ENCODE measurements at regions not wholly inside any gene's neighbourhood (a gene's known extent, or its start where the extent isn't known, plus 50 kb on each side); places are given as distances from the start of the nearest gene placed in this dataset.

DNA sequence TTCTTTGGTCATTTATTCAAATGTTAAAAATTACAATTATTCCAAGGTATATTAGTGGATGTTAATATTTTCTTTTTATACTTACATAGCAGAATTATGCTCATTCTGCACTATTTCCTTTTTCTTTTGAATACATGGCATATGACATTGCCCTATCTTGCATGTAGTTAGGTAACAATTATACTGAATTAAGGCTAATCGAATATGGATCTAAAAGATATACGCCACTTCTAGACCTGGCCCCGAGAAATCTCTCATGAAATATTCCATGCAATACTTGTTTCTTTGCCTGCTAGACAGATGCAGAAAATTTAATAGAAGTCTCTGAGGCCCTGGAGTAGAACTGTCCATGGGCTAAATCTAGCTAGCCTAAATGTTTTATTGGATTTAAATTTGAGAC lies 493.4 kb downstream of the OTOL1 start:
- no peak for TF ChIP-seq ZNF224 (CRISPR knock-in tag; IDR thresholded peaks at IDR 0.05)
- TF ChIP-seq SMARCC2 (IDR thresholded peaks at IDR 0.05), result no peak
- TF ChIP-seq EZH2 (conservative IDR thresholded peaks at IDR 0.05; ENCODE audit: low read depth, low read length), result no peak
- TF ChIP-seq, protein P1, sequence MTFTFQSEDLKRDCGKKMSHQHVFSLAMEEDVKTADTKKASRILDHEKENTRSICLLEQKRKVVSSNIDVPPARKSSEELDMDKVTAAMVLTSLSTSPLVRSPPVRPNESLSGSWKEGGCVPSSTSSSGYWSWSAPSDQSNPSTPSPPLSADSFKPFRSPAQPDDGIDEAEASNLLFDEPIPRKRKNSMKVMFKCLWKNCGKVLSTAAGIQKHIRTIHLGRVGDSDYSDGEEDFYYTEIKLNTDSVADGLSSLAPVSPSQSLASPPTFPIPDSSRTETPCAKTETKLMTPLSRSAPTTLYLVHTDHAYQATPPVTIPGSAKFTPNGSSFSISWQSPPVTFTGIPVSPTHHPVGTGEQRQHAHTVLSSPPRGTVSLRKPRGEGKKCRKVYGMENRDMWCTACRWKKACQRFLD (CRISPR knock-in tag; IDR thresholded peaks at IDR 0.05; ENCODE audit: borderline replicate concordance), result no peak
- TF ChIP-seq ADNP (CRISPR knock-in tag; IDR thresholded peaks at IDR 0.05), result no peak
- TF ChIP-seq, protein P2, sequence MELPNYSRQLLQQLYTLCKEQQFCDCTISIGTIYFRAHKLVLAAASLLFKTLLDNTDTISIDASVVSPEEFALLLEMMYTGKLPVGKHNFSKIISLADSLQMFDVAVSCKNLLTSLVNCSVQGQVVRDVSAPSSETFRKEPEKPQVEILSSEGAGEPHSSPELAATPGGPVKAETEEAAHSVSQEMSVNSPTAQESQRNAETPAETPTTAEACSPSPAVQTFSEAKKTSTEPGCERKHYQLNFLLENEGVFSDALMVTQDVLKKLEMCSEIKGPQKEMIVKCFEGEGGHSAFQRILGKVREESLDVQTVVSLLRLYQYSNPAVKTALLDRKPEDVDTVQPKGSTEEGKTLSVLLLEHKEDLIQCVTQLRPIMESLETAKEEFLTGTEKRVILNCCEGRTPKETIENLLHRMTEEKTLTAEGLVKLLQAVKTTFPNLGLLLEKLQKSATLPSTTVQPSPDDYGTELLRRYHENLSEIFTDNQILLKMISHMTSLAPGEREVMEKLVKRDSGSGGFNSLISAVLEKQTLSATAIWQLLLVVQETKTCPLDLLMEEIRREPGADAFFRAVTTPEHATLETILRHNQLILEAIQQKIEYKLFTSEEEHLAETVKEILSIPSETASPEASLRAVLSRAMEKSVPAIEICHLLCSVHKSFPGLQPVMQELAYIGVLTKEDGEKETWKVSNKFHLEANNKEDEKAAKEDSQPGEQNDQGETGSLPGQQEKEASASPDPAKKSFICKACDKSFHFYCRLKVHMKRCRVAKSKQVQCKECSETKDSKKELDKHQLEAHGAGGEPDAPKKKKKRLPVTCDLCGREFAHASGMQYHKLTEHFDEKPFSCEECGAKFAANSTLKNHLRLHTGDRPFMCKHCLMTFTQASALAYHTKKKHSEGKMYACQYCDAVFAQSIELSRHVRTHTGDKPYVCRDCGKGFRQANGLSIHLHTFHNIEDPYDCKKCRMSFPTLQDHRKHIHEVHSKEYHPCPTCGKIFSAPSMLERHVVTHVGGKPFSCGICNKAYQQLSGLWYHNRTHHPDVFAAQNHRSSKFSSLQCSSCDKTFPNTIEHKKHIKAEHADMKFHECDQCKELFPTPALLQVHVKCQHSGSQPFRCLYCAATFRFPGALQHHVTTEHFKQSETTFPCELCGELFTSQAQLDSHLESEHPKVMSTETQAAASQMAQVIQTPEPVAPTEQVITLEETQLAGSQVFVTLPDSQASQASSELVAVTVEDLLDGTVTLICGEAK (IDR thresholded peaks at IDR 0.05), result no peak
- TF ChIP-seq, protein P2 (CRISPR knock-in tag; IDR thresholded peaks at IDR 0.05), result no peak
- no peak for TF ChIP-seq PCBP2 (optimal IDR thresholded peaks at IDR 0.05; ENCODE audit: low read depth, low read length, poor library complexity, severe bottlenecking)
- TF ChIP-seq CREB1 (IDR thresholded peaks at IDR 0.05), result no peak
- no peak for TF ChIP-seq CREB1 (CRISPR knock-in tag; IDR thresholded peaks at IDR 0.05)

Measured in HepG2 (cell line).